Progenitor cell of endocrine pancreas (in vitro differentiated cells): ENCODE measurements at regions not wholly inside any gene's neighbourhood (a gene's known extent, or its start where the extent isn't known, plus 50 kb on each side); places are given as distances from the start of the nearest gene placed in this dataset.

Experiments used
- DNase-seq: peaks from one replicate; pipeline ENCODE4 v3.0.0; 2021; ENCODE audit warnings: low spot score; ENCODE audit not compliant: unreplicated experiment
- H3K27ac Mint-ChIP-seq: 2 replicates; pipeline ENCODE4 v1.8.0; 2021; ENCODE audit warnings: mild to moderate bottlenecking, moderate library complexity, mixed read lengths
- H3K27me3 Mint-ChIP-seq: 2 replicates; pipeline ENCODE4 v1.8.0; 2021; ENCODE audit warnings: mixed read lengths
- H3K36me3 Mint-ChIP-seq: 2 replicates; pipeline ENCODE4 v1.8.0; 2022; ENCODE audit warnings: mixed read lengths; ENCODE audit not compliant: insufficient read depth
- H3K4me1 Mint-ChIP-seq: 2 replicates; pipeline ENCODE4 v1.8.0; 2021; ENCODE audit warnings: low read depth, mixed read lengths
- H3K4me3 Mint-ChIP-seq: 2 replicates; pipeline ENCODE4 v1.8.0; 2021; ENCODE audit warnings: low read depth, mild to moderate bottlenecking, moderate library complexity, mixed read lengths
- H3K9me3 Mint-ChIP-seq: 2 replicates; pipeline ENCODE4 v1.8.0; 2021; ENCODE audit warnings: low read depth, mixed read lengths
- CTCF ChIP-seq: fragments of 200-600 bp; sonication (generic); IDR thresholded peaks from one replicate; pipeline ENCODE4 v1.5.0; 2021; ENCODE audit warnings: antibody characterized with exemption, mild to moderate bottlenecking; ENCODE audit not compliant: unreplicated experiment

GRCh38 chr1:193308438-193308837, 122.0 kb upstream of the B3GALT2 start:
- no peak overlapping the region for H3K4me3 Mint-ChIP-seq
- H3K9me3 Mint-ChIP-seq: no peaks in the 10 kb centered on the region
- H3K36me3 Mint-ChIP-seq: no peaks in the 10 kb centered on the region
- no peak for DNase-seq
- TF ChIP-seq CTCF: no peak
- peaks cover 33% of the 10 kb centered on the region for H3K4me1 Mint-ChIP-seq
- H3K27ac Mint-ChIP-seq: no peak overlapping the region
- peaks cover 22% of the 10 kb centered on the region for H3K27me3 Mint-ChIP-seq

GRCh38 chr1:193306430-193306829, 120.0 kb upstream of the B3GALT2 start:
- DNase-seq: no peak
- Mint-ChIP-seq H3K9me3 (no peaks in the 10 kb centered on the region), H3K27me3 (peaks cover 4% of the 10 kb centered on the region), H3K4me3 (no peak overlapping the region), H3K27ac (no peak overlapping the region), H3K36me3 (no peaks in the 10 kb centered on the region), H3K4me1 (peaks cover 29% of the 10 kb centered on the region)
- TF ChIP-seq CTCF: no peak
